Superior temporal gyrus (tissue), 1 donor: ENCODE measurements at regions not wholly inside any gene's neighbourhood (a gene's known extent, or its start where the extent isn't known, plus 50 kb on each side); places are given as distances from the start of the nearest gene placed in this dataset.
A peak's percentile ranks its signal among the peaks of the same experiment; 100 is the strongest.
"Not testable (repeated sequence)": the region's sequence is repeated elsewhere in the genome, so short reads cannot be mapped to it uniquely, and the experiment has no call there.

Experiments used
- DNase-seq: peaks from one replicate; pipeline ENCODE4 v3.0.0-alpha.2; 2016; ENCODE audit errors: extremely low spot score

- no peak for DNase-seq
Observed at GRCh38 chr3:20736287-20736852, 550.4 kb upstream of the SGO1 start.

GRCh38 chr3:20729185-20729584 lies 543.2 kb upstream of the SGO1 start:
- DNase-seq, result no peak

- no peak for DNase-seq
Observed at GRCh38 chr3:20726786-20727185, 540.8 kb upstream of the SGO1 start.

DNA sequence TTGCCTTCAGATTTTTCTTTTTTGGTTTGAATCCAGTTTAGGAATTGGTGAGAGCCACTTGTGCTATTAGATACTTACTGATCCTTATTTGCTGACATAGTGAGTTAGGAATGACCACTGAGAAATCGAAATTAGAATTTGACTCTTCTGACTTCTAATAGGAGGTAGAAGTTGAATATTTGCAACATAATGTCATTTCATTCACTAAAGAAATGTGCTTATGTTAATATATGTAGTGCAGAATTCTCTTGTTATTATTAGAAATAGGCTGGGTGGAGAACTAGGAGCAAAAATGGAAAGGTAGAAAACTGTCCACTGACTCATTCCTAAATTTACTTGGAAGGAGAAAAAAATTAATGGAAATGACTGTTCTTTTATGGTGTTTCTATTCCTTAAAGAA lies 538.2 kb upstream of the SGO1 start:
- DNase-seq, result no peak

DNA sequence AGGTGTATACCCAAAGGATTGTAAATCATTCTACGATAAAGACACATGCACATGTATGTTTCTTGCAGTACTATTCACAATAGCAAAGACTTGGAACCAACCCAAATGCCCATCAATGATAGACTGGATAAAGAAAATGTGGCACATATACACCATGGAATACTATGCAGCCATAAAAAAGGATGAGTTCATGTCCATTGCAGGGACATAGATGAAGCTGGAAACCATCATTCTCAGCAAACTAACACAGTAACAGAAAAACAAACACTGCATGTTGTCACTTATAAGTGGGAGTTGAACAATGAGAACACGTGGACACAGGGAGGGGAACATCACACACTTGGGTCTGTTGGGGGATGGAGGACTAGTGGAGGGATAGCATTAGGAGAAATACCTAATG lies 530.4 kb upstream of the SGO1 start:
- not testable (repeated sequence) for DNase-seq

DNA sequence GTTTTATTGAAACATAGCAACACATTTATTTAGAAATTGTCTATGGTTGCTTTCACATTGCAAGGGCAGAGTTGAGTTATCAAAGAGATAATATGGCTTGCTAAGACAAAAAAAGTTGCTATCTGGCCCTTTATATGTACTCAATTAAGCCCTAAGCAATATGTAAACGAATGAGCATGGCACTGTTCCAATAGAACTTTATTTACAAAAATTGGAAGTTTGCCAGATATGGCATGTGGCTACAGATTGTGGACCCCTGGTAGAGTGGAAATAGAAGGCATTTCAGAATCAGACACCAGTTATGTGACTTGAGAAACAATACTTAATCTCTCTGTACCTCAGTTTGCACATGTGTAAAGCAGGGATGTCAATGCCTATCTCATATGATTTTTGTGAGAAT lies 515.6 kb upstream of the SGO1 start:
- no peak for DNase-seq

DNA sequence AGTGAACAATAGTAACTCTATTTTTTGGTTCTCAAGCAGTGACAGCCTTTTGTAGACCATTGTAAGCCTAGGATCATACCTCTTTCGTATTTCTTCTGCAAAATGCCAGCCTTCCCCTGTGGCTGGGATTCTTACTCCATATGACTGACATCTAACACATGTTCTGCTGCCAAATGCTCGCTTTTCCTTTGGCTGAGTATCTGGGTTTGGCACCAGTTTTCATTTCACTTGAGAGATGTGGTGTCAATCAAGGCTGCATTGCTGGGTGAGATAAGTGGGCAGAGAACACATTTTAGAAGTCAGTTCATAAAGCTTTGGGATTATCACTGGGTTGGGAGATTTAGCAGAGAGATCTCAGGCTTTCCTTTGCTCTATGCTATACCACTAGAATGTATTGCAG lies 514.7 kb upstream of the SGO1 start:
- DNase-seq, result no peak

- no peak for DNase-seq
Observed at GRCh38 chr3:20698896-20699295, 512.9 kb upstream of the SGO1 start.

GRCh38 chr3:20696388-20697150 lies 510.6 kb upstream of the SGO1 start:
- DNase-seq, result peak; percentile 18

DNA sequence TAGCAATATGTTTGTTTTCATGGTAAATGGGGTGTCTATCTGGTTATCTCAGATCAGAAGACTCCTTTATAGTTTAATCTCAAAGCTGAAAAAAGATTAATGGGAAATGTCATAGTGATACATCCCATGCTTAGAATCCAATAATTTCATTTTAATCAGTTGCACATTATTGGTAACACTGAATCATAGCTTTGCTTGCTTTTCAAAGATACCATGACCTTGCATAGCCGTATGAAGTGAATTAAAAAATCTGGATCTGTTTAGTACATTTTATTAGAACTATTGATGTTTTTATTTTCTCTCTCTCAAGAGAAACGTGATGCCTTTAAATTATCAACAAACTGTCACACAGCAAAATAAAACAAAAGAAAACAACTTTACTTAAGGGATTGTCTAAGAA lies 506.7 kb upstream of the SGO1 start:
- no peak for DNase-seq

- DNase-seq, result no peak
Observed at GRCh38 chr3:20683910-20684309, 497.9 kb upstream of the SGO1 start.

DNA sequence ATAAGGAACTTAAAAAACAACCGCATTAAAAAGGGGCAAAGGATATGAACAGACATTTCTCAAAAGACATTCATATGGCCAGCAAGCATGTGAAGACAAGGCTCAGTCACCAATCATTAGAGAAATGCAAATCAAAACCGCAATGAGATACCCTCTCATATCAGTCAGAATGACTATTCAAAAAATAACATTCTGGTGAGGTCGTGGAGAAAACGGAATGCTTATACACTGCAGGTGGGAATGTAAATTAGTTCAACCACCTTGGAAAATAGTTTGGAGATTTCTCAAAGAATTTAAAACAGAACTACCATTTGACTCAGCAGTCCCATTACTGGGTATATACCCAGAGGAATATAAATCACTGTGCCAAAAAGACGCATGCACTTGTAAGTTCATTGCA lies 496.6 kb upstream of the SGO1 start:
- no peak for DNase-seq

GRCh38 chr3:20680990-20681628 lies 495.1 kb upstream of the SGO1 start:
- DNase-seq, result no peak

DNA sequence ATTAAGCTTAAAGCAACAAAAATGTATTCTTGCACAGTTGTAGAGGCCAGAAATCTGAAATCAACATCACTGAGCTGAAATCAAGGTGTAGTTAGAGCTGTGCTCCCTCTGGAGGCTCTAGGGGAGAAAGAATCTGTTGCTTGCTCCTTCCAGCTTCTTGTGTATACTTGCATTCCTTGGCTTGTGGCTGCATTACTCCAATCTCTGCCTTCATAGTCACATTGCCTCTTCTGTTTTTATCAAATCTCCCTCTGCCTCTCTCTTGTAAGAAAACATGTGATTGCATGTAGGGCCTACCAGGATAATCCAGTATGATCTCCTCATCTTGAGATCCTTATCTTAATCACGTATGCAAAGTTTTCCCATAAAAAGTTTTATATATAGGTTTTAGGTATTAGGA lies 487.9 kb upstream of the SGO1 start:
- DNase-seq, result no peak

DNA sequence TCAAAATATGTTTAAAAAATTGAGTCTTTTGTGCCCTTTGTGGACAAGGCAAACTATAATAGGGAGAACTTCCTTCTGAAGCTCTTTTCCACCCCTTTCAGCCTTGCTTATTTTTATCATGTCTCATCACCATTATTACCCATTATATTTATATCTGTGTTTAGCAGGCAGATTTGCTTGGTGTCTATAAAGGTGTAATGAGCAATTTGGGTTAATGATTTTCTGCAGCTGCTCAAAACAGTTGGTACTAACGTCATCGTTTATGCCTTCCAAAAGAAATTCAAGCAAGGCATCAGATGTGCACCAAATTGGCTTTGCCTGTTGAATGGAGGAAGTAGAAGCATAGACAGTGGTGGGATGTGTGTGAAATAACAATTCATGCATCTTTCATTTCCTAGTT lies 483.7 kb upstream of the SGO1 start:
- peak; percentile 56 for DNase-seq

DNA sequence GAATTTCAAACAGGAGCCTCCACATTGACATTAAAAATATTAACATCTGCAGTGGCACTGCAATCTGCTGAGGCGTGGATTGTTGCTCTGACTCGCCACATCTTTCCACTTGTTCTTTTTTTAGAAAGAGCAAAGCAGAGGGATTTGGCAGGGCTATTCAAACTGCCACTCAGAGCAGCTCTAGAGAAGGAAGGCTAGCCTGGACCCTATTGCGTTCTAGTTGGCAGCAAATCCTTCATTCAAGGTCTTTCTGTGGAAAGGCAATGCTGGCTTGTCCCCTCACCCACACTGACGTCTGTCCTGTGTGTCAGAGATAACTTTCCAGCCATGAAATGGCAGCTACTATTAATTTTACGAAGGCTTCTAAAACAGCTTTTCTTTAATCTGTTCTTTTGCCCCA lies 483.2 kb upstream of the SGO1 start:
- DNase-seq, result peak; percentile 56

GRCh38 chr3:20668411-20668810 lies 482.4 kb upstream of the SGO1 start:
- peak; percentile 28 for DNase-seq

DNA sequence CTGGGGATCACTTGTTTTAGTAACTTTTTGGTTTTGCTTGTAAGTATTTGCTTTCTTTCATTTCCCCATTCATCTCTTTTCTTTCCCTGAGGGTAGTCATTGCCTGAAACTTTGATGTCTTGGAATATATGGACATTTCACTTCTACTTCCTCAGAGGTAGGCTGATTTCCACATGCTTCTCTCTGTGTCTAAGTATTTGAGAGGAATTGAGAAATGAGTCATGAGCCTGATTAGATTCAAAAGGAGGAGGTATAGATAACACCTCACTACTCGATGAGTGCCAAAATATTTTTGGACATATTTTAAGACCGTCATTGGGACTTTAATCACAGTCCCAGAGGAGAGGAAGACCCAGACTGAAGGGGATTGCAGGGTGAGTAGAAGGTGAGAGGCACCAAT lies 480.1 kb upstream of the SGO1 start:
- no peak for DNase-seq

- no peak for DNase-seq
Observed at GRCh38 chr3:20658491-20658890, 472.5 kb upstream of the SGO1 start.

DNA sequence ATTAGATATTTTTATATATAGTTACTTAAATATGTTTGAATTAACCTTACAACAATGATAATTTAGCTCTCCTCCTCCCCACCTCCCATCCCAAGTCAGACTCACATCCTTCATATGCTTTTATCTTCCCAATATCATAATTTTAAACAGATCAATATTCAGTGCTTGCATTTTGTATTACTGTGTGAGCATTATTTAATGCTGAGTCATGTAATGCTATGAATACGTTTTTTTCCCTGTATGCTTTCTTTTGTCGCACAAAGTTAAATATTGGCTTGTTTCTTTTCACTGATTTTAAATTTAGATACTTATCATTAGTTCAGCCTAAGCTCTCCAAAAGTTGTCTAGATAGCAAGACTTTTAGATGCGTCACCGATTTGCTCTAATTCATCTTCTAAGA lies 471.6 kb upstream of the SGO1 start:
- no peak for DNase-seq

DNA sequence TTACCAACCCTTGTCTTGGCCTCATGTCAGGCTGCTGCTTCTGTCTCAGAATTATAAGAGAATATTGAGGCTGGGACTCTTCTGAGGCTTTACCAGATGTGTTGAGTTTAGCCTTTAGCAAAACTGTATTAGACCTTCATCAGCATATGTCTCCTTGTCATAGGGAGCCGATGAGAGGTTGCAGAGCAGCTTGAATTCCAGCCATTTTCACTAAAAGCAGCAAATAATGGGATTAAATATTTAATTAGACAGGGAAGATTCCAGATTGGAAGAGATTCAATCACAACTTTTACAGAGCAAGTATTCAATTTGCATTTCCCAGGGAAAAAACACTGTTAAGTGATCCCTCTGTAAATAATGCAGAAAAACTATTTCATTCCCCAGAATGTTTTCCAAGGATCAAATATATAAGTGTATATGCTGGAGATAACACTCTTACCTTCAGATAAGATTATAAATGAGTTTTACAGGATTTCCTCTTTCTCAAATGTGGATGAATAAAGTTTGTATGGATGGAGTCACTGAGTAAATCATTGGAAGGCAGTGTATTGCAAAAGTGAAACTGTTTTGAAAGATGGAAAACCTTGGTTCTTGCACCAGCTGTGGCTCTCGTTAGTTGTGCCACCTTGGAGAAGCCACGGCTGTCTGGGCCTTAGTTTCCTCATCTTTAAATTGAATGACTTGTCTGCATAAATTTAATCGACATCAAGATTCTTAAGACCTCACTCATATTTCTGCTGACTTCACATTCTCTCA lies 466.4 kb upstream of the SGO1 start:
- no peak for DNase-seq

- no peak for DNase-seq
Observed at GRCh38 chr3:20648921-20649381, 462.9 kb upstream of the SGO1 start.

DNA sequence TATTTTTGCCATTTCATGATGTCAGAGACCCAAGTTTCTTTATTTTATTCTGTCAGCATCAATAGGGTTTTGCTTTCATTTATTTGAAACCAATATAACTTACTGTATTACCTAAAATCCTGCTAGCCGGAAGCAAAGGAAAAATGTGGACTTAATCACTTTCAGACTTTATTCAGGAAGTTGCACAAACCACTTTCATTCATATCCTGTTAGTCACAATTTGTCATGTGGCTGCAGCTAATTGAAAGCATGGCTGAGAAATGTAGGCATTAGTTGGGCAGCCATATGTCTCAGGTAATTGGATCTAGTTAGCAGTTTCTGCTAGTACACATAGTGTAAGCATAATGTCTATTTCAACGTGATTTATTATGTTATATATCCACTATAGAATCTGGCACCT lies 462.3 kb upstream of the SGO1 start:
- DNase-seq, result no peak
